Stomach (tissue), 8 donors: ENCODE measurements at regions not wholly inside any gene's neighbourhood (a gene's known extent, or its start where the extent isn't known, plus 50 kb on each side); places are given as distances from the start of the nearest gene placed in this dataset.

Experiments
- DNase-seq, 2 donors: peaks; one replicate each; pipeline versions ENCODE4 v3.0.0 to v3.0.0-alpha.2; 2013 to 2019
- H3K27ac ChIP-seq, 5 donors: fragments of 200-600 bp in 4 of 5; sonication (generic) in 4 of 5; one replicate each; pipeline ENCODE4 v1.5.1; 2013 to 2019; ENCODE audit warnings: mild to moderate bottlenecking in 1 of 5, moderate library complexity in 1 of 5
- H3K27me3 ChIP-seq, 3 donors: fragments of 200-600 bp; sonication (generic); one replicate each; pipeline ENCODE4 v1.5.1; 2017 to 2019; ENCODE audit warnings: mixed run types in 1 of 3
- H3K36me3 ChIP-seq, 4 donors: fragments of 200-600 bp; sonication (generic); 1 replicate in 3 of 4; 2 replicates in 1 of 4; pipeline ENCODE4 v1.5.1; 2016 to 2019
- H3K4me1 ChIP-seq, 4 donors: fragments of 200-600 bp; sonication (generic); one replicate each; pipeline ENCODE4 v1.5.1; 2016 to 2019
- H3K4me3 ChIP-seq, 4 donors: fragments of 200-600 bp; sonication (generic) in 3 of 4; one replicate each; pipeline ENCODE4 v1.5.1; 2016 to 2019; ENCODE audit warnings: mild to moderate bottlenecking in 1 of 4
- H3K9me3 ChIP-seq, 4 donors: fragments of 200-600 bp; sonication (generic); one replicate each; pipeline ENCODE4 v1.5.1; 2016 to 2019
- EP300 ChIP-seq: sonication (generic); formaldehyde crosslinking; IDR thresholded peaks from one replicate; pipeline ENCODE4 v1.6.1; 2017; ENCODE audit warnings: antibody characterized with exemption
- POLR2A ChIP-seq, 4 donors: fragments of 450-650 bp; IDR thresholded peaks; one replicate each; pipeline ENCODE4 v1.6.1; 2016; ENCODE audit warnings: antibody characterized with exemption in 4 of 4, control low read depth in 2 of 4, mild to moderate bottlenecking in 1 of 4, moderate library complexity in 1 of 4
- POLR2AphosphoS5 ChIP-seq, 3 donors: sonication (generic); formaldehyde crosslinking; IDR thresholded peaks; one replicate each; pipeline ENCODE4 v1.6.1; 2016; ENCODE audit warnings: antibody characterized with exemption in 3 of 3
- WGBS, 5 donors: extraction: QIAGEN DNeasy Blood & Tissue Kit in 3 of 5; methylation state at CpG; one replicate each; pipeline versions ENCODE4 v1.1.5 to v1.1.7; 2013 to 2018; 5-methylcytosine and 5-hydroxymethylcytosine counted together
- intact Hi-C: fragments of 100-400 bp; cut with DNase I; formaldehyde crosslinking; loops from one replicate; pipeline ENCODE4 v1.15.1; 2023; ENCODE audit warnings: low total_unique reads
- TF ChIP-seq, protein P1 (sequence below), 7 experiments: fragments of 450-650 bp in 4 of 7; fragments of 200-600 bp in 3 of 7; sonication (generic) in 3 of 7; IDR thresholded peaks; one replicate each; pipeline ENCODE4 v1.5.1; 2016 to 2019; ENCODE audit warnings: antibody characterized with exemption in 7 of 7, control low read depth in 2 of 7, mild to moderate bottlenecking in 1 of 7
- donor health status: healthy with polysubstance abuse.
- donor health status: Bipolar disorder and iron deficiency.
- donor health status: healthy.

DNA sequence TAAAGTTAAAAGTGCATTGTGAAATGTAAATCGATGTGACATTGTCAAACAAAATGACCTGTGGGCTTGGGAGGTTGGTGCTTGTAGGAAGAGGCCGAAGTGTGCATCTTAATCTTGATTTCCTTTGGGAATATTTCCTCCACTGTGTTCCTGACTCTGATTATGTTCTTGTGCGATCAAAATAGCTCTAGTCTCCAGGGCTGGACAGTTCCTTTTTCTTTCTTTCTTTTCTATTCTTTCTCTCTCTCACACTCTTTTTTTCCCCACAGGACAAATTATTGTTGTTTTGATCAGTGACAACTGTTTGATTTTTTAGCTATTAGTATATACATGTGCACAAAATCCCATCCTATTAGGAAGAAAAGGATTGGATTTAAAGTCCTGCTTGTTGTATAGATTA is 347.5 kb downstream of the ZSWIM6 start:
- H3K36me3 ChIP-seq, result no peaks in the 10 kb centered on the region
- intact Hi-C loops, result no loop called here
- no peak overlapping the region for H3K27ac ChIP-seq
- TF ChIP-seq, protein P1, sequence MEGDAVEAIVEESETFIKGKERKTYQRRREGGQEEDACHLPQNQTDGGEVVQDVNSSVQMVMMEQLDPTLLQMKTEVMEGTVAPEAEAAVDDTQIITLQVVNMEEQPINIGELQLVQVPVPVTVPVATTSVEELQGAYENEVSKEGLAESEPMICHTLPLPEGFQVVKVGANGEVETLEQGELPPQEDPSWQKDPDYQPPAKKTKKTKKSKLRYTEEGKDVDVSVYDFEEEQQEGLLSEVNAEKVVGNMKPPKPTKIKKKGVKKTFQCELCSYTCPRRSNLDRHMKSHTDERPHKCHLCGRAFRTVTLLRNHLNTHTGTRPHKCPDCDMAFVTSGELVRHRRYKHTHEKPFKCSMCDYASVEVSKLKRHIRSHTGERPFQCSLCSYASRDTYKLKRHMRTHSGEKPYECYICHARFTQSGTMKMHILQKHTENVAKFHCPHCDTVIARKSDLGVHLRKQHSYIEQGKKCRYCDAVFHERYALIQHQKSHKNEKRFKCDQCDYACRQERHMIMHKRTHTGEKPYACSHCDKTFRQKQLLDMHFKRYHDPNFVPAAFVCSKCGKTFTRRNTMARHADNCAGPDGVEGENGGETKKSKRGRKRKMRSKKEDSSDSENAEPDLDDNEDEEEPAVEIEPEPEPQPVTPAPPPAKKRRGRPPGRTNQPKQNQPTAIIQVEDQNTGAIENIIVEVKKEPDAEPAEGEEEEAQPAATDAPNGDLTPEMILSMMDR (IDR thresholded peaks at IDR 0.05), result no peak
- TF ChIP-seq POLR2A (IDR thresholded peaks at IDR 0.05) (no peak), POLR2AphosphoS5 (IDR thresholded peaks at IDR 0.05) (no peak), EP300 (no peak)
- H3K4me1 ChIP-seq, result no peaks in the 10 kb centered on the region
- no peaks in the 10 kb centered on the region for H3K27me3 ChIP-seq
- no peak overlapping the region for H3K4me3 ChIP-seq
- WGBS, 5 donors, result 50 to 87% (median 70%) methylated on average over 3 of the region's 3 CpGs
- no peak for DNase-seq
- no peaks in the 10 kb centered on the region for H3K9me3 ChIP-seq

DNA sequence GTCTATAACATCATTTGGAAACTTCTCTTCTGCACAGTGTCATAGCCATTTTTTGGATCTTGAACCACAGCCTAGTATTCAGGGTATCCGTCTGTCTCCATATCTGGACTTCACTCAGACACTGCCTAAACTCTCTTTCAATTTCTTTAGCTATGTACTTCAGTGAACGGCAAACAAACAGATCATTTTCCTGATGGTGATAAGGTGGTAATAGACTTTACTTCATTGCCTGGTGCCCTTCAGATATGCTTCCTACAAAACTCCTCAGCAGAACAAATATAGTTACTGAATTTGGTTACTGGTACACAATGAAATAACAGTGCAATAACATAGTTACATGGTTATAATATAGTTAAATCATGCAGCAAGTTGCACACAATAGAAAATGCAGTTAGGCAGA is 348.2 kb downstream of the ZSWIM6 start:
- no peak overlapping the region for H3K4me3 ChIP-seq
- H3K9me3 ChIP-seq, result no peaks in the 10 kb centered on the region
- no peak for TF ChIP-seq POLR2AphosphoS5 (IDR thresholded peaks at IDR 0.05)
- no peak for TF ChIP-seq POLR2A (IDR thresholded peaks at IDR 0.05)
- no peak overlapping the region for H3K27ac ChIP-seq
- no peaks in the 10 kb centered on the region for H3K4me1 ChIP-seq
- DNase-seq, result no peak
- no peaks in the 10 kb centered on the region for H3K27me3 ChIP-seq
- WGBS, 5 donors, result 30 to 61% (median 48%) methylated on average over 2 of the region's 2 CpGs
- intact Hi-C loops, result no loop called here
- H3K36me3 ChIP-seq, result no peaks in the 10 kb centered on the region

DNA sequence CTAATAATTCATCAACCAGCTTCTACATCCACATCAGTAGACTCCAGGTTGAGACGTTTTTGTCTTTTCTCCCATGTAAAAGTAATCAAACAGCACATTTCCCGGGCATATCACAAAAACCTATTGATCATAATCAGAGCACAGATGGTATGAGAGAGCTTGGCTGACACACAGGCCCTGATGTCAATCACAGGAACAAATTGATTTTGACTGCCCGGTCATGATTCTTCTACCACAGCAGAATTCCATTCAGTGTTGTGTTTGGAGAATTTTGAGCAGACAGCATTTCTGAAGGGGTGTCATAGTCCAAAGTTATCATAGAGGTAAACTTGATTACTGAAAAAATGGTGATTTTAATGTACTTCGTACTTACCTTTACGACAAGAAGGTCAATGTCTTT is 351.1 kb downstream of the ZSWIM6 start:
- Histone ChIP-seq H3K27me3 (no peaks in the 10 kb centered on the region), H3K4me3 (no peak overlapping the region), H3K27ac (no peak overlapping the region), H3K36me3 (no peaks in the 10 kb centered on the region), H3K4me1 (peaks cover 0 to 7% (median 0%) of the 10 kb centered on the region in 4 donors), H3K9me3 (no peaks in the 10 kb centered on the region)
- 69 to 75% (median 70%) methylated on average over 5 of the region's 5 CpGs for WGBS, 5 donors
- intact Hi-C loops, result no loop called here
- TF ChIP-seq EP300 (no peak), POLR2AphosphoS5 (IDR thresholded peaks at IDR 0.05) (no peak), POLR2A (IDR thresholded peaks at IDR 0.05) (no peak)
- TF ChIP-seq, protein P1 (IDR thresholded peaks at IDR 0.05), result no peak
- DNase-seq, result no peak

DNA sequence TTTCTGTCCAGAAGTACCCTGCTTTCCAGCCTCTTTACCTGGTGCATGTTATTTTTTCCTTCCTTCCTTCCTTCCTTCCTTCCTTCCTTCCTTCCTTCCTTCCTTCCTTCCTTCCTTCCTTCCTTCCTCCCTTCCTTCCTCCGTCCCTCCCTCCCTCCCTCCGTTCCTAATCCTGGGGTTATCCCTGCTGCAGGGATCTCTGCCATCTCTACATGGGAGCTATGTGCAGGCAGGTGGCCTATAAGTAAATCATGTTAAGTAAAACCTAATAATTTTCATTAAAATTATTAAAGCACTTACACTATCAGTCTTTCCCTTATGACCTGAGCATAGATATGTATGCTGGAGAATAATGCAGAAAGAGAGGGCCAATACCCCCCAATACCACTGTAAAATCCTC is 351.9 kb downstream of the ZSWIM6 start:
- Histone ChIP-seq H3K27ac (no peak overlapping the region), H3K9me3 (no peaks in the 10 kb centered on the region), H3K4me3 (no peak overlapping the region), H3K27me3 (no peaks in the 10 kb centered on the region), H3K4me1 (peaks cover 0 to 7% (median 0%) of the 10 kb centered on the region in 4 donors), H3K36me3 (no peaks in the 10 kb centered on the region)
- DNase-seq, result no peak
- 52 to 100% (median 86%) methylated on average over 1 to 2 of the region's 2 CpGs for WGBS, 5 donors
- TF ChIP-seq EP300, result no peak
- TF ChIP-seq, protein P1 (IDR thresholded peaks at IDR 0.05), result no peak
- TF ChIP-seq POLR2AphosphoS5 (IDR thresholded peaks at IDR 0.05), result no peak
- TF ChIP-seq POLR2A (IDR thresholded peaks at IDR 0.05), result no peak
- intact Hi-C loops, result no loop called here

DNA sequence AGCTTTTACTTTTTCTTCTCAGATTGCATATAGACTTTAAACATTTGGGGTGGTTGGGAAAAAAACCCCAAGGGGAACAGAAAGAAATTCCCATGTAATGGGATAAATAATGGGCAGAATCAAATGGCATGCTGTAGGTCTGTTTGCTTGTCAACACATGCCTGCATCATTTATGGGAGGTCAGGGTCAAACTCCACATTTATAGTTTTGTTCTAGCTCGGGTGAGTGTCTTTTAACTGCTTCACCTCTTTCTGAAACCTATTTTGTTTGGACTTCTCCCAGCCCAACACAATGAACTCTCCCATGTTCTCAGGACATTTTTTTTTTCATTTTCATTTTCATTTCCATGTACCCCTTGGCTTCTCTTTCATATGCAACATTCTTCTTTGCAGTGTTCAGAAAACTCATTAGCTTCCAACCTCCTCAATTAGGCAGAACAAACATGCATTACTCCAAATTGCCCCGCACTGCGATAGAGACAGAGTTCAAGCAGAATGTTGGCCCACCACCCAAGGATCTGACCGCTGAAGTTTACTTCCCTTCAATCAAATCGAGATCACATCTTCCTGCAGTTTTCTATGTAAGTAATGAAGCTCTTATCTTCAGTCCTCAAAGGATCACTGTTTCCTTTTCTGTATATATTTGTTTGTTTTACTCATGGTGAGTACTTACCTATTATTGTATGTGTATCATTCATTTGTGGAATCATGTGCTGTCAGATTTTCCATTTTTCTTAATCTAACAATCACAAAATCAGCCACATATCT is 354.6 kb downstream of the ZSWIM6 start:
- no peak for DNase-seq
- no peak overlapping the region for H3K27ac ChIP-seq
- intact Hi-C loops, result no loop called here
- TF ChIP-seq, protein P1 (IDR thresholded peaks at IDR 0.05), result no peak
- TF ChIP-seq POLR2A (IDR thresholded peaks at IDR 0.05) (no peak), EP300 (no peak), POLR2AphosphoS5 (IDR thresholded peaks at IDR 0.05) (no peak)
- H3K4me1 ChIP-seq, result peaks cover 0 to 7% (median 0%) of the 10 kb centered on the region in 4 donors
- no peaks in the 10 kb centered on the region for H3K9me3 ChIP-seq
- no peak overlapping the region for H3K4me3 ChIP-seq
- H3K36me3 ChIP-seq, result no peaks in the 10 kb centered on the region
- no peaks in the 10 kb centered on the region for H3K27me3 ChIP-seq
- 19 to 38% (median 32%) methylated on average over 5 of the region's 5 CpGs for WGBS, 5 donors
